NCI-H146 (cell line): ENCODE measurements at regions not wholly inside any gene's neighbourhood (a gene's known extent, or its start where the extent isn't known, plus 50 kb on each side); places are given as distances from the start of the nearest gene placed in this dataset.

Experiments used
- DNase-seq: peaks from one replicate; lab custom pipeline; 2025; lab: John Stamatoyannopoulos, UW

GRCh38 chr16:74031551-74031950 is 265.1 kb upstream of the PSMD7 start:
- DNase-seq, result no peak

- no peak for DNase-seq
Measured at GRCh38 chr16:74030000-74030706, 266.5 kb upstream of the PSMD7 start.

- DNase-seq, result no peak
Measured at GRCh38 chr16:74029115-74029792, 267.4 kb upstream of the PSMD7 start.

GRCh38 chr16:74026373-74027281 is 270.0 kb upstream of the PSMD7 start:
- DNase-seq, result no peak

- DNase-seq, result no peak
Measured at GRCh38 chr16:74024953-74025352, 271.7 kb upstream of the PSMD7 start.

- DNase-seq, result no peak
Measured at GRCh38 chr16:74020095-74020670, 276.4 kb upstream of the PSMD7 start.

- DNase-seq, result no peak
Measured at GRCh38 chr16:74019612-74020011, 277.0 kb upstream of the PSMD7 start.

GRCh38 chr16:74015953-74016352 is 280.7 kb upstream of the PSMD7 start:
- no peak for DNase-seq

GRCh38 chr16:73998707-73999106 is 297.9 kb upstream of the PSMD7 start:
- DNase-seq, result no peak

- no peak for DNase-seq
Measured at GRCh38 chr16:73997971-73998370, 298.6 kb upstream of the PSMD7 start.

GRCh38 chr16:73997340-73997711 is 299.3 kb upstream of the PSMD7 start:
- no peak for DNase-seq

- DNase-seq, result no peak
Measured at GRCh38 chr16:73996624-73997339, 299.8 kb upstream of the PSMD7 start.

GRCh38 chr16:73993878-73994277 is 302.7 kb upstream of the PSMD7 start:
- no peak for DNase-seq

- no peak for DNase-seq
Measured at GRCh38 chr16:73978407-73978784, 318.2 kb upstream of the PSMD7 start.

GRCh38 chr16:73976644-73977043 is 320.0 kb upstream of the PSMD7 start:
- no peak for DNase-seq

- no peak for DNase-seq
Measured at GRCh38 chr16:73973174-73973573, 323.4 kb upstream of the PSMD7 start.

- DNase-seq, result no peak
Measured at GRCh38 chr16:73966851-73967250, 329.8 kb upstream of the PSMD7 start.

GRCh38 chr16:73965591-73965990 is 331.0 kb upstream of the PSMD7 start:
- DNase-seq, result no peak

GRCh38 chr16:73956587-73957494 is 339.8 kb upstream of the PSMD7 start:
- peak; percentile 30 for DNase-seq

- DNase-seq, result no peak
Measured at GRCh38 chr16:73955702-73956101, 340.9 kb upstream of the PSMD7 start.

GRCh38 chr16:73955255-73955654 is 341.4 kb upstream of the PSMD7 start:
- no peak for DNase-seq
